ENCODE measurements at regions not wholly inside any gene's neighbourhood (a gene's known extent, or its start where the extent isn't known, plus 50 kb on each side); places are given as distances from the start of the nearest gene placed in this dataset.
"Not testable (repeated sequence)": the region's sequence is repeated elsewhere in the genome, so short reads cannot be mapped to it uniquely, and the experiment has no call there.

GRCh38 chr1:105270966-105271365 is 1521.3 kb downstream of the AMY1C start:
- no CpG with 5 or more reads among the region's 2 CpGs for WGBS (ENCODE audit: extremely low coverage, insufficient read length, low lambda C conversion rate)
- H3K4me1 ChIP-seq (ENCODE audit: insufficient read depth, low read length): no peaks in the 10 kb centered on the region
- no peak overlapping the region for H3K56ac ChIP-seq (ENCODE audit: insufficient read length, low read depth, low read length)
- no peak overlapping the region for H3K9ac ChIP-seq (ENCODE audit: extremely low read depth, insufficient read length, low read length)
- Mint-ChIP-seq H3K4me1 (no peaks in the 10 kb centered on the region), H3K27me3 (ENCODE audit: low read depth) (no peaks in the 10 kb centered on the region), H3K36me3 (ENCODE audit: insufficient read depth in 1 of 3, low read depth in 3 of 3) (peaks cover 0 to 5% (median 0%) of the 10 kb centered on the region in 3 experiments; a peak in 3 of 7 replicates), H3K27ac (no peak overlapping the region), H3K9me3 (peaks cover 4 to 8% of the 10 kb centered on the region in 2 experiments; a peak in 4 of 5 replicates), H3K4me3 (no peak overlapping the region)
- no peaks in the 10 kb centered on the region for H3K27me3 ChIP-seq (ENCODE audit: insufficient read depth, low read length)
- TF ChIP-seq CTCF (conservative IDR thresholded peaks at IDR 0.05): no peak
- no peak overlapping the region for H2AK5ac ChIP-seq (ENCODE audit: insufficient read length, low read length)
- no peak overlapping the region for H2BK5ac ChIP-seq (ENCODE audit: insufficient read length, low read length)
- H4K91ac ChIP-seq (ENCODE audit: insufficient read length, low read depth, low read length): no peak overlapping the region
- H3K4me2 ChIP-seq (ENCODE audit: insufficient read depth, insufficient read length, low read length): no peak overlapping the region
- no peak overlapping the region for H2BK20ac ChIP-seq (ENCODE audit: low read depth, low read length, poor library complexity, severe bottlenecking)
- H3K79me1 ChIP-seq (ENCODE audit: insufficient read depth, low read depth, low read length, poor library complexity, severe bottlenecking): no peaks in the 10 kb centered on the region
- no peak overlapping the region for H2BK12ac ChIP-seq (ENCODE audit: insufficient read length, low read depth, low read length)
- no peak for DNase-seq
- no peaks in the 10 kb centered on the region for H3K23me2 ChIP-seq (ENCODE audit: insufficient read length, low read depth, low read length, poor library complexity, severe bottlenecking)
- no peak overlapping the region for H3K23ac ChIP-seq (ENCODE audit: insufficient read length, low read depth, low read length)
- no peak overlapping the region for H3K14ac ChIP-seq (ENCODE audit: insufficient read depth, low read length)
- no peaks in the 10 kb centered on the region for H3K79me2 ChIP-seq (ENCODE audit: insufficient read depth, low read length)
- no peaks in the 10 kb centered on the region for H3K9me3 ChIP-seq (ENCODE audit: control insufficient read depth, low read depth, low read length)
- no peak overlapping the region for H3K4ac ChIP-seq (ENCODE audit: low read depth, low read length)
- H3K27ac ChIP-seq (ENCODE audit: insufficient read length, low read depth, low read length): no peak overlapping the region
- no peak overlapping the region for H4K5ac ChIP-seq (ENCODE audit: insufficient read length, low read depth, low read length)
- no peak overlapping the region for H2BK15ac ChIP-seq (ENCODE audit: low read depth, low read length)
- no peak overlapping the region for H2BK120ac ChIP-seq (ENCODE audit: low read depth, low read length, poor library complexity, severe bottlenecking)
- H4K8ac ChIP-seq (replicated peaks; ENCODE audit: insufficient read length, low read depth, low read length): no peak overlapping the region
- no peak overlapping the region for H3K18ac ChIP-seq (ENCODE audit: insufficient read length, low read depth, low read length)
- H3T11ph ChIP-seq (ENCODE audit: low read length): no peak overlapping the region
- H4K20me1 ChIP-seq (ENCODE audit: control insufficient read depth, insufficient read depth, insufficient read length): no peaks in the 10 kb centered on the region
- H2AFZ ChIP-seq (ENCODE audit: low read length): no peak overlapping the region

GRCh38 chr1:105272376-105272775 is 1522.7 kb downstream of the AMY1C start:
- H3K79me2 ChIP-seq (ENCODE audit: insufficient read depth, low read length); H3K18ac ChIP-seq (ENCODE audit: insufficient read length, low read depth, low read length); H3K4ac ChIP-seq (ENCODE audit: low read depth, low read length); H2BK20ac ChIP-seq (ENCODE audit: low read depth, low read length, poor library complexity, severe bottlenecking); H2BK15ac ChIP-seq (ENCODE audit: low read depth, low read length); H3K36me3 Mint-ChIP-seq (ENCODE audit: insufficient read depth in 1 of 3, low read depth in 3 of 3); H3K9ac ChIP-seq (ENCODE audit: extremely low read depth, insufficient read length, low read length); H3K27me3 Mint-ChIP-seq (ENCODE audit: low read depth); H3K23me2 ChIP-seq (ENCODE audit: insufficient read length, low read depth, low read length, poor library complexity, severe bottlenecking); H3K9me3 ChIP-seq (ENCODE audit: control insufficient read depth, low read depth, low read length); H2BK120ac ChIP-seq (ENCODE audit: low read depth, low read length, poor library complexity, severe bottlenecking); DNase-seq; H4K5ac ChIP-seq (ENCODE audit: insufficient read length, low read depth, low read length); H3K27ac Mint-ChIP-seq; H3K27me3 ChIP-seq (ENCODE audit: insufficient read depth, low read length); H2BK12ac ChIP-seq (ENCODE audit: insufficient read length, low read depth, low read length); H3K23ac ChIP-seq (ENCODE audit: insufficient read length, low read depth, low read length); H3T11ph ChIP-seq (ENCODE audit: low read length); H3K4me1 Mint-ChIP-seq; H3K56ac ChIP-seq (ENCODE audit: insufficient read length, low read depth, low read length); H2AFZ ChIP-seq (ENCODE audit: low read length); H3K14ac ChIP-seq (ENCODE audit: insufficient read depth, low read length); H3K79me1 ChIP-seq (ENCODE audit: insufficient read depth, low read depth, low read length, poor library complexity, severe bottlenecking); H2AK5ac ChIP-seq (ENCODE audit: insufficient read length, low read length); H3K27ac ChIP-seq (ENCODE audit: insufficient read length, low read depth, low read length); H4K91ac ChIP-seq (ENCODE audit: insufficient read length, low read depth, low read length); H4K20me1 ChIP-seq (ENCODE audit: control insufficient read depth, insufficient read depth, insufficient read length); H2BK5ac ChIP-seq (ENCODE audit: insufficient read length, low read length); H4K8ac ChIP-seq (replicated peaks; ENCODE audit: insufficient read length, low read depth, low read length); H3K4me2 ChIP-seq (ENCODE audit: insufficient read depth, insufficient read length, low read length); H3K9me3 Mint-ChIP-seq; H3K4me1 ChIP-seq (ENCODE audit: insufficient read depth, low read length); H3K4me3 Mint-ChIP-seq: not testable (repeated sequence)
- no CpG with 5 or more reads among the region's 8 CpGs for WGBS (ENCODE audit: extremely low coverage, insufficient read length, low lambda C conversion rate)

Data from H9 (cell line).